ENCODE measurements at regions not wholly inside any gene's neighbourhood (a gene's known extent, or its start where the extent isn't known, plus 50 kb on each side); places are given as distances from the start of the nearest gene placed in this dataset.

- ATAC-seq (ENCODE audit: low FRiP score) (no peak), DNase-seq (ENCODE audit: low spot score) (no peak)
- TF ChIP-seq, protein P1, sequence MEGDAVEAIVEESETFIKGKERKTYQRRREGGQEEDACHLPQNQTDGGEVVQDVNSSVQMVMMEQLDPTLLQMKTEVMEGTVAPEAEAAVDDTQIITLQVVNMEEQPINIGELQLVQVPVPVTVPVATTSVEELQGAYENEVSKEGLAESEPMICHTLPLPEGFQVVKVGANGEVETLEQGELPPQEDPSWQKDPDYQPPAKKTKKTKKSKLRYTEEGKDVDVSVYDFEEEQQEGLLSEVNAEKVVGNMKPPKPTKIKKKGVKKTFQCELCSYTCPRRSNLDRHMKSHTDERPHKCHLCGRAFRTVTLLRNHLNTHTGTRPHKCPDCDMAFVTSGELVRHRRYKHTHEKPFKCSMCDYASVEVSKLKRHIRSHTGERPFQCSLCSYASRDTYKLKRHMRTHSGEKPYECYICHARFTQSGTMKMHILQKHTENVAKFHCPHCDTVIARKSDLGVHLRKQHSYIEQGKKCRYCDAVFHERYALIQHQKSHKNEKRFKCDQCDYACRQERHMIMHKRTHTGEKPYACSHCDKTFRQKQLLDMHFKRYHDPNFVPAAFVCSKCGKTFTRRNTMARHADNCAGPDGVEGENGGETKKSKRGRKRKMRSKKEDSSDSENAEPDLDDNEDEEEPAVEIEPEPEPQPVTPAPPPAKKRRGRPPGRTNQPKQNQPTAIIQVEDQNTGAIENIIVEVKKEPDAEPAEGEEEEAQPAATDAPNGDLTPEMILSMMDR (IDR thresholded peaks at IDR 0.05), result no peak
Observed at GRCh38 chr15:69665641-69666111, 213.1 kb downstream of the RPLP1 start.

DNA sequence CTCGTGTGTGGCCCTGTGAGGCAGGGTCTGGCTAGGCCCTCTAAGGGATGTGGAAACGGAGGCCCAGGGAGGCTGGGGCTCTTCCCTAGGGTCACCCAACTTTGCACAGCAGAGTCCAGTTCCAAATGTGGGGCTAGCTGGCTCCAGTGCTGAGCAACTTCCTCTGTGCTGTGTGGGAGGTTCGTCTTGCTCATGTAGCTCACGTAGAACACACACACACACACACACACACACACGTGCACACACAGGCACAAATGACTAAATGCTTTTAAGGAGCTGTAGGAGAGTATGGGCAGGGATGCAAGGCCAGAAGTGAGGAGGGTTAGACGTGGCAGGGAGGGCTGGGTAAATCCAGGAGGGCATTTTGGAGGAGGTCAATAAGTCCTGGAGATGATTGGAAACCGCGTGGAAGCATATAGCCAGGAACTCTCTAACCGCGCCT, 213.8 kb downstream of the RPLP1 start:
- peak; percentile 35 for ATAC-seq (ENCODE audit: low FRiP score)
- TF ChIP-seq, protein P1 (IDR thresholded peaks at IDR 0.05), result no peak
- no peak for DNase-seq (ENCODE audit: low spot score)

GRCh38 chr15:69666921-69667811, 214.5 kb downstream of the RPLP1 start:
- ATAC-seq (ENCODE audit: low FRiP score) (no peak), DNase-seq (ENCODE audit: low spot score) (no peak)
- TF ChIP-seq, protein P1 (IDR thresholded peaks at IDR 0.05), result no peak

DNA sequence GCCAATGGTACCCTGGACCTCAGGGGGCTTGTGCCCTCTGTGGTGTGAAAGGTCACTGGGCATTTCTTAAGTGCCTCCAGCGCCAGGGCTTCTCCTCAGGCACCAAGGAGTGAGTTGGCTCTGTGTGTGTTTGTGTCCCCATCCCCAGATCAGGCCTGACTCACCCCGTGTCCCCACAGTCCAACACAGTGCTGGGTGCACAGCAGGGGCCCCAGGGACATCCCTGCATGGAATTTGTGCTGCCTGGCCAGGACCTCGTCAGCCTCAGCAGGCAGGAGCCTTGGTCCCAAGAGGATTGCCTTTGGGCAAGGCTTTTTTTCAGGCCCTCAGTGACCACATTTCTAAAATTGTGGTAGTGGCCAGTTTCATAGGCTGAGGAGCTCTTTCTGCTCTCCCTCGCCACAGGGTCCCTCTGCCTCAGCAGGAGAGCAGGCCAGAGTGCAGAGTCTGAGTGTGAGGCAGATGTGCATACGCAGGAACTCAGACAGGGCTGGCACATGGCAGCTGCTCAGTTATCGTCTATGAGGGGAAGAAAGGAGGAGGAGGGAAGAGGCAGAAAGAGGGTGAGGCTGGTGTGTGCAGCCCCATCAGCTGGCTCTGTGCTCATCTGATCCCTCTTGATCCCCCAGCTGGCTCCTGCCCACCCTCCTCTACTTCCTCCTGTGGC, 215.6 kb downstream of the RPLP1 start:
- DNase-seq (ENCODE audit: low spot score) (no peak), ATAC-seq (ENCODE audit: low FRiP score) (no peak)
- TF ChIP-seq, protein P1 (IDR thresholded peaks at IDR 0.05), result no peak

- DNase-seq (ENCODE audit: low spot score) (no peak), ATAC-seq (ENCODE audit: low FRiP score) (no peak)
- TF ChIP-seq, protein P1 (IDR thresholded peaks at IDR 0.05), result no peak
Observed at GRCh38 chr15:69668963-69669362, 216.3 kb downstream of the RPLP1 start.

DNA sequence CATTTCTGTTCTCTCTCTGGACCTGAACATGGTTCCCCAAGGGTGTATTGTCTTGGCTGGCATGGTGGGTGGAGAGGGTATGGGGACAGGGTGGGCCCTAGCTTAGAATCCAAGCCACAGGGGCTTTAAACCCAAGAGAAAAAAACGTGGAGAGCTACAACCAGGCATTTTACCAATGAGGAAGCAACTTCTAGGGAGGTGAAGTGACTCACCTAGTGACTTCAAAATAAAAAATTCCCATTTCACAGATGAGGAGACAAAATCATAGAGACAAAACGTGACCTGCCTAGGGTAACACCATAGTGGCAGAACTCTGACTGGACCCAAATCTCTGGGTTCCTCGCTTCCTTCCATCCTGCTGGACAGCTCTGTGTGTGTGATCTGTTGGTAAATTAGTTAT, 216.8 kb downstream of the RPLP1 start:
- DNase-seq (ENCODE audit: low spot score), result no peak
- TF ChIP-seq, protein P1 (IDR thresholded peaks at IDR 0.05), result no peak
- ATAC-seq (ENCODE audit: low FRiP score), result no peak
